Lung (tissue), 11 donors: ENCODE measurements at regions not wholly inside any gene's neighbourhood (a gene's known extent, or its start where the extent isn't known, plus 50 kb on each side); places are given as distances from the start of the nearest gene placed in this dataset.

Source experiments
- ATAC-seq: fragments of 200-7000 bp; cut with Tn5 transposase; one replicate; pipeline ENCODE4 v1.9.1; 2020; ENCODE audit warnings: moderate number of reproducible peaks; ENCODE audit not compliant: insufficient read depth, low FRiP score
- DNase-seq, 3 donors: peaks; one replicate each; pipeline ENCODE4 v3.0.0-alpha.2; 2013 to 2017
- H3K27ac ChIP-seq, 2 donors: one replicate each; pipeline ENCODE4 v1.5.1; 2013; ENCODE audit warnings: mild to moderate bottlenecking in 2 of 2, moderate library complexity in 2 of 2, control low read depth in 1 of 2, inconsistent platforms in 1 of 2, low read depth in 1 of 2, low read length in 1 of 2
- H3K27me3 ChIP-seq, 3 donors: one replicate each; pipeline ENCODE4 v1.5.1; 2013; ENCODE audit warnings: low read length in 2 of 3; ENCODE audit not compliant: control insufficient read depth in 3 of 3, insufficient read depth in 3 of 3
- H3K36me3 ChIP-seq, 4 donors: one replicate each; pipeline ENCODE4 v1.5.1; 2013; ENCODE audit warnings: low read length in 4 of 4, mild to moderate bottlenecking in 1 of 4, moderate library complexity in 1 of 4; ENCODE audit not compliant: control insufficient read depth in 4 of 4, insufficient read depth in 4 of 4
- H3K4me1 ChIP-seq, 5 donors: one replicate each; pipeline ENCODE4 v1.5.1; 2013; ENCODE audit warnings: low read length in 5 of 5, mild to moderate bottlenecking in 2 of 5, moderate library complexity in 1 of 5; ENCODE audit not compliant: control insufficient read depth in 5 of 5, insufficient read depth in 5 of 5
- H3K4me3 ChIP-seq: one replicate; pipeline ENCODE4 v1.5.1; 2013; ENCODE audit warnings: mild to moderate bottlenecking, control low read depth, moderate library complexity
- H3K9ac ChIP-seq, 2 donors: one replicate each; pipeline ENCODE4 v1.5.1; 2013; ENCODE audit warnings: low read length in 2 of 2, control low read depth in 1 of 2; ENCODE audit not compliant: insufficient read depth in 1 of 2
- H3K9me3 ChIP-seq, 4 donors: one replicate each; pipeline ENCODE4 v1.5.1; 2013; ENCODE audit warnings: low read length in 3 of 4, mild to moderate bottlenecking in 1 of 4, moderate library complexity in 1 of 4; ENCODE audit not compliant: control insufficient read depth in 4 of 4, insufficient read depth in 3 of 4
- CTCF ChIP-seq: IDR thresholded peaks from 2 replicates; pipeline ENCODE4 v1.5.1; 2012; ENCODE audit warnings: mild to moderate bottlenecking; ENCODE audit errors: control extremely low read depth, extremely low read depth
- WGBS, 2 donors: extraction: QIAGEN DNeasy Blood & Tissue Kit; methylation state at CpG; one replicate each; pipeline ENCODE4 v1.1.7; 2013; 5-methylcytosine and 5-hydroxymethylcytosine counted together
- donor health status: control.
- donor health status: control.
- donor health status: Bipolar disorder and iron deficiency.
- donor health status: healthy.
- donor health status: DM: yes; HTN: yes; CAD: no.

GRCh38 chr17:79248843-79249493 is 174.3 kb downstream of the ENGASE start:
- Histone ChIP-seq H3K36me3 (no peaks in the 10 kb centered on the region), H3K27ac (no peak overlapping the region), H3K27me3 (peaks cover 0 to 23% (median 3%) of the 10 kb centered on the region in 3 donors), H3K9me3 (peaks cover 0 to 2% (median 0%) of the 10 kb centered on the region in 4 donors), H3K4me3 (no peak overlapping the region), H3K4me1 (no peaks in the 10 kb centered on the region), H3K9ac (no peak overlapping the region)
- ATAC-seq (no peak), DNase-seq (no peak)
- WGBS, 2 donors: 67 to 69% methylated on average over 27 of the region's 27 CpGs
- TF ChIP-seq CTCF: no peak

GRCh38 chr17:79246225-79247190 is 171.9 kb downstream of the ENGASE start:
- Histone ChIP-seq H3K4me3 (no peak overlapping the region), H3K27me3 (peaks cover 0 to 7% (median 3%) of the 10 kb centered on the region in 3 donors), H3K4me1 (no peaks in the 10 kb centered on the region), H3K36me3 (no peaks in the 10 kb centered on the region), H3K9ac (no peak overlapping the region), H3K27ac (no peak overlapping the region), H3K9me3 (peaks cover 0 to 8% (median 0%) of the 10 kb centered on the region in 4 donors)
- TF ChIP-seq CTCF: no peak
- no peak for DNase-seq
- ATAC-seq: no peak
- 80 to 81% methylated on average over 27 of the region's 27 CpGs for WGBS, 2 donors

- Histone ChIP-seq H3K36me3 (no peaks in the 10 kb centered on the region), H3K4me3 (no peak overlapping the region), H3K27me3 (peaks cover 0 to 7% (median 3%) of the 10 kb centered on the region in 3 donors), H3K27ac (no peak overlapping the region), H3K9me3 (peaks cover 0 to 10% (median 0%) of the 10 kb centered on the region in 4 donors), H3K9ac (no peak overlapping the region), H3K4me1 (no peaks in the 10 kb centered on the region)
- ATAC-seq: no peak
- DNase-seq: no peak
- TF ChIP-seq CTCF: no peak
These were observed 170.0 kb downstream of the ENGASE start for GRCh38 chr17:79244665-79245064.
